ENCODE measurements at regions not wholly inside any gene's neighbourhood (a gene's known extent, or its start where the extent isn't known, plus 50 kb on each side); places are given as distances from the start of the nearest gene placed in this dataset.

- Histone ChIP-seq H3K27ac (no peak overlapping the region), H3K9me3 (no peaks in the 10 kb centered on the region), H3K4me3 (no peak overlapping the region), H3K27me3 (no peaks in the 10 kb centered on the region), H3K36me3 (no peaks in the 10 kb centered on the region), H3K4me1 (no peaks in the 10 kb centered on the region)
- TF ChIP-seq EP300 (IDR thresholded peaks at IDR 0.05) (no peak), CTCF (IDR thresholded peaks at IDR 0.05) (no peak)
- DNase-seq (no peak), ATAC-seq (ENCODE audit: low FRiP score in 2 of 2) (no peak)
- WGBS, 2 donors = 73 to 76% methylated on average over 4 of the region's 4 CpGs
Observed at GRCh38 chr2:60628615-60629304, 75.3 kb upstream of the BCL11A start.

- Histone ChIP-seq H3K36me3 (no peaks in the 10 kb centered on the region), H3K27me3 (no peaks in the 10 kb centered on the region), H3K4me1 (no peaks in the 10 kb centered on the region), H3K4me3 (no peak overlapping the region), H3K27ac (no peak overlapping the region), H3K9me3 (no peaks in the 10 kb centered on the region)
- WGBS, 2 donors = 49 to 58% methylated on average over 3 of the region's 3 CpGs
- DNase-seq (no peak), ATAC-seq (ENCODE audit: low FRiP score in 2 of 2) (no peak)
- TF ChIP-seq POLR2A (IDR thresholded peaks at IDR 0.05) (no peak), EP300 (IDR thresholded peaks at IDR 0.05) (no peak), POLR2AphosphoS5 (IDR thresholded peaks at IDR 0.05) (no peak), CTCF (IDR thresholded peaks at IDR 0.05) (no peak)
Observed at GRCh38 chr2:60629305-60629662, 75.8 kb upstream of the BCL11A start.

GRCh38 chr2:60629801-60630385 lies 76.4 kb upstream of the BCL11A start:
- no peak overlapping the region for H3K27ac ChIP-seq
- H3K27me3 ChIP-seq = no peaks in the 10 kb centered on the region
- no peaks in the 10 kb centered on the region for H3K36me3 ChIP-seq
- TF ChIP-seq CTCF (IDR thresholded peaks at IDR 0.05) (no peak), POLR2AphosphoS5 (IDR thresholded peaks at IDR 0.05) (no peak), POLR2A (IDR thresholded peaks at IDR 0.05) (no peak), EP300 (IDR thresholded peaks at IDR 0.05) (no peak)
- H3K9me3 ChIP-seq = no peaks in the 10 kb centered on the region
- ATAC-seq (ENCODE audit: low FRiP score in 2 of 2) = no peak
- 85 to 89% methylated on average over 4 of the region's 4 CpGs for WGBS, 2 donors
- no peak overlapping the region for H3K4me3 ChIP-seq
- no peak for DNase-seq
- no peaks in the 10 kb centered on the region for H3K4me1 ChIP-seq

GRCh38 chr2:60633615-60634014 lies 80.2 kb upstream of the BCL11A start:
- Histone ChIP-seq H3K27ac (no peak overlapping the region), H3K4me3 (no peak overlapping the region), H3K36me3 (no peaks in the 10 kb centered on the region), H3K9me3 (no peaks in the 10 kb centered on the region), H3K27me3 (no peaks in the 10 kb centered on the region), H3K4me1 (no peaks in the 10 kb centered on the region)
- ATAC-seq (ENCODE audit: low FRiP score in 2 of 2) = no peak
- WGBS, 2 donors = 58% methylated on average over 5 of the region's 5 CpGs
- DNase-seq = no peak
- TF ChIP-seq EP300 (IDR thresholded peaks at IDR 0.05) (no peak), POLR2AphosphoS5 (IDR thresholded peaks at IDR 0.05) (no peak), POLR2A (IDR thresholded peaks at IDR 0.05) (no peak), CTCF (IDR thresholded peaks at IDR 0.05) (no peak)

GRCh38 chr2:60634438-60634837 lies 81.0 kb upstream of the BCL11A start:
- WGBS, 2 donors = 73 to 86% methylated on average over 1 of the region's 1 CpG

More at GRCh38 chr2:60634438-60634837, 81.0 kb upstream of the BCL11A start:
- Histone ChIP-seq H3K27ac (no peak overlapping the region), H3K9me3 (no peaks in the 10 kb centered on the region), H3K27me3 (no peaks in the 10 kb centered on the region), H3K4me3 (no peak overlapping the region), H3K36me3 (no peaks in the 10 kb centered on the region), H3K4me1 (no peaks in the 10 kb centered on the region)
- ATAC-seq (ENCODE audit: low FRiP score in 2 of 2) = no peak
- TF ChIP-seq POLR2A (IDR thresholded peaks at IDR 0.05) (no peak), CTCF (IDR thresholded peaks at IDR 0.05) (no peak), POLR2AphosphoS5 (IDR thresholded peaks at IDR 0.05) (no peak), EP300 (IDR thresholded peaks at IDR 0.05) (no peak)
- DNase-seq = no peak

All from upper lobe of left lung (tissue), 6 donors.